Activated gamma-delta T cell treated with Interleukin-2 at 50 U/mL for 16 hours (primary cell): ENCODE measurements at regions not wholly inside any gene's neighbourhood (a gene's known extent, or its start where the extent isn't known, plus 50 kb on each side); places are given as distances from the start of the nearest gene placed in this dataset.

Experiments used
- DNase-seq: peaks from one replicate; pipeline ENCODE4 v3.0.0-alpha.2; 2020

GRCh38 chr5:156239800-156240199 is 87.2 kb upstream of the SGCD start:
- DNase-seq: no peak

- no peak for DNase-seq
These were observed 86.5 kb upstream of the SGCD start for GRCh38 chr5:156240414-156240813.

- no peak for DNase-seq
These were observed 85.7 kb upstream of the SGCD start for GRCh38 chr5:156241266-156241665.

GRCh38 chr5:156245895-156246294 is 81.1 kb upstream of the SGCD start:
- DNase-seq: no peak

GRCh38 chr5:156251076-156251475 is 75.9 kb upstream of the SGCD start:
- no peak for DNase-seq

- no peak for DNase-seq
These were observed 73.8 kb upstream of the SGCD start for GRCh38 chr5:156253130-156253529.

GRCh38 chr5:156254196-156254595 is 72.8 kb upstream of the SGCD start:
- no peak for DNase-seq

- DNase-seq: no peak
These were observed 70.3 kb upstream of the SGCD start for GRCh38 chr5:156256642-156257041.

- no peak for DNase-seq
These were observed 68.0 kb upstream of the SGCD start for GRCh38 chr5:156258934-156259333.

- no peak for DNase-seq
These were observed 67.3 kb upstream of the SGCD start for GRCh38 chr5:156259618-156260017.

GRCh38 chr5:156261275-156261939 is 65.6 kb upstream of the SGCD start:
- no peak for DNase-seq

GRCh38 chr5:156271569-156271968 is 55.4 kb upstream of the SGCD start:
- DNase-seq: no peak

- no peak for DNase-seq
These were observed 54.8 kb upstream of the SGCD start for GRCh38 chr5:156272139-156272538.

- no peak for DNase-seq
These were observed 53.6 kb upstream of the SGCD start for GRCh38 chr5:156273325-156273724.

- no peak for DNase-seq
These were observed 52.5 kb upstream of the SGCD start for GRCh38 chr5:156274453-156274852.
